Neural cell (in vitro differentiated cells): ENCODE measurements at regions not wholly inside any gene's neighbourhood (a gene's known extent, or its start where the extent isn't known, plus 50 kb on each side); places are given as distances from the start of the nearest gene placed in this dataset.

ENCODE experiments used
- H2AFZ ChIP-seq: fragments of 200-600, 300-800 bp; sonication (generic), shearing (Covaris generic); 2 replicates; pipeline ENCODE4 v1.6.0; 2014; ENCODE audit warnings: low read depth, mild to moderate bottlenecking, antibody characterized with exemption, low read length, moderate library complexity
- H3F3A ChIP-seq: fragments of 200-600 bp; shearing (Covaris generic); 2 replicates; pipeline ENCODE4 v1.6.1; 2016; ENCODE audit warnings: mild to moderate bottlenecking, moderate library complexity, mixed read lengths, antibody characterized with exemption, low read length; ENCODE audit not compliant: insufficient read depth, poor library complexity, severe bottlenecking
- H3K27ac ChIP-seq: fragments of 200-600, 300-800 bp; sonication (generic), shearing (Covaris generic); 2 replicates; pipeline ENCODE4 v1.5.1; 2014; ENCODE audit warnings: mild to moderate bottlenecking, low read length, moderate library complexity
- H3K27me3 ChIP-seq: fragments of 300-800, 200-600 bp; sonication (generic), shearing (Covaris generic); 2 replicates; pipeline ENCODE4 v1.6.0; 2014; ENCODE audit warnings: mild to moderate bottlenecking, low read depth, low read length, moderate library complexity; ENCODE audit not compliant: insufficient read depth
- H3K36me3 ChIP-seq: fragments of 300-800, 200-600 bp; sonication (generic), shearing (Covaris generic); 2 replicates; pipeline ENCODE4 v1.5.1; 2014; ENCODE audit warnings: mild to moderate bottlenecking, antibody characterized with exemption, low read length, moderate library complexity; ENCODE audit not compliant: insufficient read depth
- H3K4me2 ChIP-seq: fragments of 300-800, 200-600 bp; sonication (generic), shearing (Covaris generic); 2 replicates; pipeline ENCODE4 v1.6.0; 2014; ENCODE audit warnings: mild to moderate bottlenecking, low read length
- H3K4me3 ChIP-seq: fragments of 300-800, 200-600 bp; sonication (generic), shearing (Covaris generic); 2 replicates; pipeline ENCODE4 v1.5.1; 2014; ENCODE audit warnings: mild to moderate bottlenecking, low read length, moderate library complexity
- H3K79me2 ChIP-seq: fragments of 200-600 bp; shearing (Covaris generic); replicated peaks from 2 replicates; pipeline ENCODE4 v1.6.0; 2014; ENCODE audit warnings: mild to moderate bottlenecking, low read length, moderate library complexity; ENCODE audit not compliant: insufficient read depth
- H3K9ac ChIP-seq: fragments of 300-800, 200-600 bp; sonication (generic), shearing (Covaris generic); 2 replicates; pipeline ENCODE4 v1.6.1; 2016; ENCODE audit warnings: mild to moderate bottlenecking, low read length, mixed read lengths
- H3K9me2 ChIP-seq: fragments of 200-600 bp; shearing (Covaris generic); 2 replicates; pipeline ENCODE4 v1.6.1; 2016; ENCODE audit warnings: mild to moderate bottlenecking, low read length, mixed read lengths; ENCODE audit not compliant: insufficient read depth
- H3K9me3 ChIP-seq: fragments of 200-600, 300-800 bp; sonication (generic), shearing (Covaris generic); 2 replicates; pipeline ENCODE4 v1.6.1; 2016; ENCODE audit warnings: mild to moderate bottlenecking, mixed run types, low read length, moderate library complexity, mixed read lengths
- H4K20me1 ChIP-seq: fragments of 200-600 bp; shearing (Covaris generic); 2 replicates; pipeline ENCODE4 v1.6.1; 2016; ENCODE audit warnings: mild to moderate bottlenecking, mixed run types; ENCODE audit not compliant: insufficient read depth
- CTCF ChIP-seq: fragments of 450-650 bp; IDR thresholded peaks from 2 replicates; pipeline ENCODE4 v1.5.1; 2014; ENCODE audit warnings: antibody characterized with exemption, mild to moderate bottlenecking, moderate library complexity; ENCODE audit not compliant: poor library complexity, severe bottlenecking
- EP300 ChIP-seq: fragments of 450-650 bp; conservative IDR thresholded peaks from 2 replicates; pipeline ENCODE4 v1.6.1; 2014; ENCODE audit warnings: antibody characterized with exemption, mild to moderate bottlenecking, moderate library complexity; ENCODE audit not compliant: poor library complexity, severe bottlenecking
- EZH2 ChIP-seq: fragments of 200-600, 300-800 bp; shearing (Covaris generic), sonication (generic); IDR thresholded peaks from 2 replicates; pipeline ENCODE4 v1.6.1; 2014; ENCODE audit warnings: antibody characterized with exemption, low read length, borderline replicate concordance, mild to moderate bottlenecking; ENCODE audit not compliant: insufficient read depth, poor library complexity, severe bottlenecking
- MXI1 ChIP-seq: fragments of 450-650 bp; conservative IDR thresholded peaks from 2 replicates; pipeline ENCODE4 v1.6.1; 2014; ENCODE audit warnings: antibody characterized with exemption, mild to moderate bottlenecking; ENCODE audit not compliant: poor library complexity, severe bottlenecking
- POLR2AphosphoS5 ChIP-seq: IDR thresholded peaks from 2 replicates; pipeline ENCODE4 v1.6.1; 2012
- RAD21 ChIP-seq: fragments of 450-650 bp; conservative IDR thresholded peaks from 2 replicates; pipeline ENCODE4 v1.6.1; 2014; ENCODE audit warnings: antibody characterized with exemption, mild to moderate bottlenecking, moderate library complexity
- REST ChIP-seq: IDR thresholded peaks from 2 replicates; pipeline ENCODE4 v1.6.1; 2012; ENCODE audit warnings: borderline replicate concordance
- SMC3 ChIP-seq: fragments of 450-650 bp; conservative IDR thresholded peaks from 2 replicates; pipeline ENCODE4 v1.6.1; 2014; ENCODE audit warnings: antibody characterized with exemption, mild to moderate bottlenecking, moderate library complexity; ENCODE audit not compliant: poor library complexity
- TAF1 ChIP-seq: IDR thresholded peaks from 2 replicates; pipeline ENCODE4 v1.6.1; 2012; ENCODE audit warnings: low read depth

GRCh38 chr5:124052201-124052600 lies 540.2 kb downstream of the CSNK1G3 start:
- no peak overlapping the region for H2AFZ ChIP-seq

GRCh38 chr5:124050120-124050770 lies 538.3 kb downstream of the CSNK1G3 start:
- Histone ChIP-seq H3K27ac (no peak overlapping the region), H3K36me3 (no peaks in the 10 kb centered on the region), H3K9me3 (no peaks in the 10 kb centered on the region), H3K79me2 (no peaks in the 10 kb centered on the region), H4K20me1 (no peaks in the 10 kb centered on the region), H3K4me2 (no peak overlapping the region), H3K9me2 (no peaks in the 10 kb centered on the region), H3F3A (no peaks in the 10 kb centered on the region), H3K27me3 (no peaks in the 10 kb centered on the region), H2AFZ (no peak overlapping the region), H3K9ac (no peak overlapping the region), H3K4me3 (no peak overlapping the region)
- TF ChIP-seq TAF1 (no peak), CTCF (no peak), MXI1 (no peak), POLR2AphosphoS5 (no peak), EZH2 (no peak), EP300 (no peak), SMC3 (no peak)

More at GRCh38 chr5:124052201-124052600, 540.2 kb downstream of the CSNK1G3 start:
- TF ChIP-seq MXI1, result no peak
- TF ChIP-seq REST, result no peak
- TF ChIP-seq EP300, result no peak
- no peak for TF ChIP-seq CTCF
- no peak for TF ChIP-seq TAF1
- no peak for TF ChIP-seq RAD21
- no peak for TF ChIP-seq POLR2AphosphoS5
- no peak for TF ChIP-seq SMC3
- no peak for TF ChIP-seq EZH2
- Histone ChIP-seq H3F3A (no peaks in the 10 kb centered on the region), H3K4me3 (no peak overlapping the region), H3K27me3 (no peaks in the 10 kb centered on the region), H3K9ac (no peak overlapping the region), H3K79me2 (no peaks in the 10 kb centered on the region), H3K27ac (no peak overlapping the region), H4K20me1 (no peaks in the 10 kb centered on the region), H3K9me3 (no peaks in the 10 kb centered on the region), H3K9me2 (no peaks in the 10 kb centered on the region), H3K36me3 (no peaks in the 10 kb centered on the region), H3K4me2 (no peak overlapping the region)
